VCaP (cell line): ENCODE measurements at regions not wholly inside any gene's neighbourhood (a gene's known extent, or its start where the extent isn't known, plus 50 kb on each side); places are given as distances from the start of the nearest gene placed in this dataset.

Experiments used
- H3K27ac ChIP-seq: fragments of 450-650 bp; 2 replicates; pipeline ENCODE4 v1.5.1; 2017
- CTCF ChIP-seq: fragments of 450-650 bp; conservative IDR thresholded peaks from 2 replicates; pipeline ENCODE4 v1.5.1; 2017; ENCODE audit warnings: mild to moderate bottlenecking, moderate library complexity

GRCh38 chr13:34776390-34776981 lies 165.6 kb upstream of the NBEA start:
- TF ChIP-seq CTCF: no peak
- H3K27ac ChIP-seq: no peak overlapping the region

- no peak for TF ChIP-seq CTCF
- no peak overlapping the region for H3K27ac ChIP-seq
Observed at GRCh38 chr13:34777089-34777913, 164.8 kb upstream of the NBEA start.

GRCh38 chr13:34777914-34778303 lies 164.2 kb upstream of the NBEA start:
- TF ChIP-seq CTCF: no peak
- no peak overlapping the region for H3K27ac ChIP-seq

GRCh38 chr13:34779171-34779570 lies 162.9 kb upstream of the NBEA start:
- no peak overlapping the region for H3K27ac ChIP-seq
- no peak for TF ChIP-seq CTCF

GRCh38 chr13:34793301-34793700 lies 148.8 kb upstream of the NBEA start:
- no peak for TF ChIP-seq CTCF

GRCh38 chr13:34803756-34804155 lies 138.3 kb upstream of the NBEA start:
- H3K27ac ChIP-seq: no peak overlapping the region
- no peak for TF ChIP-seq CTCF

More at GRCh38 chr13:34793301-34793700, 148.8 kb upstream of the NBEA start:
- no peak overlapping the region for H3K27ac ChIP-seq

- no peak for TF ChIP-seq CTCF
- no peak overlapping the region for H3K27ac ChIP-seq
Observed at GRCh38 chr13:34805347-34805746, 136.7 kb upstream of the NBEA start.
